Caki2 (cell line): ENCODE measurements at regions not wholly inside any gene's neighbourhood (a gene's known extent, or its start where the extent isn't known, plus 50 kb on each side); places are given as distances from the start of the nearest gene placed in this dataset.

Experiments
- DNase-seq: peaks from one replicate; pipeline ENCODE4 v3.0.0-alpha.2; 2015; ENCODE audit warnings: low read depth
- in situ Hi-C: cut with HindIII; loops from 2 replicates; pipeline ENCODE4 v1.10.0; 2016; ENCODE audit warnings: low sequenced_read_pairs, low pct_unique_long_range_greater_than_20kb, mixed read lengths

- in situ Hi-C loops, result no loop called here
Observed at GRCh38 chr10:111516144-111516543, 439.3 kb downstream of the ADRA2A start.

DNA sequence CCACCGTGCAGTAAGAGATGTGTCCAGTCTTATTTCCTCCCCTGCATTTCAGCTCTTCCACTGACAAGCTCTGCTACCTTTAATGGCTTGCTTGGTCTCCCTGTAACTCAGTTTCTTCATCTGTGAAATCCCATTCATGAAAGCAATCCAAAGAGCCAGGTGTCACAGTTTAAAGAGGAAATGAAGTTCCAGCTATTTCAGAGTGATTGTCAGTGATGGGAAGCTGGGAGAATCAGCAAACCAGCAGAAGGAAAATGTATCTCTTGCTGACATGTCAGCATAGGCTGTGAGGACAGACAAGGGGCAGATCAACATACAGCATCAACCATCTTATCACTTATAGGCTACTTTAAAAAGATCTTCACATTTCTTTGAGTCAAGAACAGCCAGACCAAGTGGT, 445.3 kb downstream of the ADRA2A start:
- in situ Hi-C loops, result no loop called here

More at GRCh38 chr10:111516144-111516543, 439.3 kb downstream of the ADRA2A start:
- DNase-seq, result no peak

DNA sequence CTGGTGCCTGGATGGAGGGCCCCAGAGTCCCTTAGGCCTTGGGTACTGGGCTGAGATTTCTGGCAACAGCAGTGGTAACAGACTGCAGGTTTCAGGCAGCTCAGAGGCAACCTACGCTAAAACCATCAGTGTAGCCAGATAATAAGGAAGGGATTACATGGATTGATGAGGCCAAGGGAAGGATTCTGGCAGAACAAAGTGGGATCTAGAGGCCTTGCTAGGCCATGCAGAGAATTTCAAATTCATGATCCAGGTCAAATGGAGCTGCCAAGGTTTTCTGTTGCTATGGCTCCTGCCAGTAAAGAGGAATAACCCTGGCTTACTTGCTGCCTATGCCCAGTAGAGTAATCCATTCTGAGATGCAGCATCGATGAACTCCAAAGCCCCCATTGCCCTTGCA, 445.7 kb downstream of the ADRA2A start:
- in situ Hi-C loops, result no loop called here
- DNase-seq, result no peak

More for the DNA sequence above, 445.3 kb downstream of the ADRA2A start:
- DNase-seq, result no peak

- DNase-seq, result no peak
Observed at GRCh38 chr10:111523016-111523415, 446.2 kb downstream of the ADRA2A start.

DNA sequence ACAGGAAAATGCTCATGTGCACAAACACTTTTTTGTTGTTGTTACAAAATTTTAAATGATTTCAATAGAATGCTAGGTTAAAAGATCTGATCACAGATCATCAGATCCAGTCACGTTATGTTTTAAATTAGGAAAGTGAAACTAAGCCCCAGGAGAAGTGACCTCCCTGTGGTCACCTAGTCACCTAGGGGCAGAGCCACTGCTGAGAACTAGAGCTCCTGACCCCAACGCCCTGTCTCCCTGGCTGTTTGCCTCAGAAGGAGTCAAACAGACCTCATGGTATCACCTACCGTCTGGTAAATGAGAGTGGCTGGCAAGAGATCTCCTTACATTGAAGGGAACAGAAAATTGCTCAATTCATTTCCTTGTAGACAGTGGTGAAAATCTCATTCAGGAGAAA, 447.3 kb downstream of the ADRA2A start:
- in situ Hi-C loops, result no loop called here
- no peak for DNase-seq

More at GRCh38 chr10:111523016-111523415, 446.2 kb downstream of the ADRA2A start:
- in situ Hi-C loops, result no loop called here

- in situ Hi-C loops, result no loop called here
- no peak for DNase-seq
Observed at GRCh38 chr10:111525696-111526095, 448.9 kb downstream of the ADRA2A start.

DNA sequence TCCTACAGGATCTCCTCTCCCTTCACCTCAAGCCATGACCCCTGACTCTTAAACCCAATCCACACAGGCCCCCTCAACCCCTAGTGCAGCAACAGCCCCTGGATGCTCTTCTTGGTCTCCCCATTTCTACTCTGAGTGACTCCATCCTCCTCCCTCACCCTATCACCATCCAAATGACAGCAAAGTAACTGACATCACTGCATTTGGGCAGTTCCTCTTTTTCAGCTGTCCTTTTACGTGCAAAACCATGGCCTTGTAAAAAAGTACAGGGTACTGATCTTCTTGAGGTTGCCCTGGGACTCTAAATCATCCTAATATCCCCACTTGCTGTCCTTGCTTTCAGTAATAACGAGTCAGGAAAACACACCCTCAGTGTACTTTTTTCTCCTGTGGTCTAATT, 454.9 kb downstream of the ADRA2A start:
- in situ Hi-C loops, result no loop called here

DNA sequence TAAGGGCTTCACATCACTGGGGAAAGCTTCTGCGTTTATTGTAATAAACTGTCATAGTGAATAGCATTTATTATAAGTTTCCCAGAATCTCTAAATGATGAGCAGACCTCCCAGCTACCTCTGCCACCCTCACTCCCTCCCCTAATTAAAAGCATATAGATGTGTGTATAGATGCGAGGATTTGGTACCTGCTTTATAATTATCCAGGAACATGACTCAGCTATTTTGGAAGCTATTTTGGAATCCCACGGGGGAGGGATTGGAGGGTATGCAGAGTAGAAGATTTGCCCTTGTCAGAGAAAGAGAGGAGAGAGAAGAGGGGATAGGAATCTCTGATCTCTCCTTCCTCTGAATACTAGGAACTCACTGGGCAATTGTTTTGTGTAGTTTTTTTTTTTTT, 455.3 kb downstream of the ADRA2A start:
- in situ Hi-C loops, result no loop called here

More for the DNA sequence above, 454.9 kb downstream of the ADRA2A start:
- no peak for DNase-seq

DNA sequence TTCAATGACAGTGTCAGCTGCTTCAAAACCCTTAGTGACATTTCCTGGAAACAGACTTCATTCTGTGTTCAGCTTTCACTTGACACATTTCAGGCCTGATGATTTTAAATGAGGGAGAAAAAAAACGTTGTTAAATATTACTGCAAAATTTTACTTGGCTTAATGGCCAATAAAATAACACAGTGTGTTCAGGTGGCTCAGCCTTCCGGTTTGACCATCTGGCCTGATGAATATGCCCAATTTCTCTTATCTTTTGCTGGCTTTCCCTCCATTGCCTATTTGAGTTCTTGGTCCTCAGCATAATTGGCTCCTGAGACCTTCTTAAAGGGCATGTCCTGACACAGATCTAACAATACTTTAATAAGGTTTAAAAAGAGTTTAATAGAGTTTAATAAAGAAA, 462.4 kb downstream of the ADRA2A start:
- in situ Hi-C loops, result no loop called here
- DNase-seq, result no peak

More for the DNA sequence above, 455.3 kb downstream of the ADRA2A start:
- no peak for DNase-seq

- in situ Hi-C loops, result no loop called here
- DNase-seq, result no peak
Observed at GRCh38 chr10:111543854-111544253, 467.0 kb downstream of the ADRA2A start.

DNA sequence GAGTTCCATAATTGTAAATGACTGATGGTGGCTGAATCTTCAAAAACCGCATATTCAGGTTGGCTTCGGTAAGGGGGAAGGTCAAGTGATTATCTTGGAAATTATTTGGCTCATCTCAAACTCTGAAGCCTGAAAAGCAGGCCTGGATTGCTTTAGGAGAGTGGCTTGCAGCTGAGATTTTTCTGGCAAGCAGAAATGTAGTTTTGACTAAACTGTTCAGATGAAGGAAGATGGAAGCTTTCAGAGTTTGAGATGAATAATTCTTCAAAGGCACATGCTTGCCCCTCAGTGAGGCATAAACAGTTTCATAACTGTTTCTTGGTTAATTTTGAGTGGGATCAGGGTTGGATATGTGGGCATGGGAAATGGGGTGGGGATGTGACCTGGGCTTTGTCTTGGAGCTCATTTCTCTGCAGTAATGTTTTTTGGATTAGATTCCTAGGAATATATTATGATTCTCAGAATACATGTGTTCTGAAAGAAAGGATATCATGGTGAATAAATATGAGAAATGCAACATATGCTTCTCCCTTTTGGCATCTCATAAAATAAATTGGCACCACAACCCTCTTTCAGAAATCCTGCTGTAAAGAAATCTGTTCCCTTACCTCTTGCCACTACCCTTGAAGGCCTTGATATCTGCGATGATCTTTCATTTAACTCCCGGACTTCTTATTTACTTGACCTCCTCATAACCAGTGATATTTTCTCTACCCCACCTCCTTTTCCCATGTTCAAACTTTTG, 469.2 kb downstream of the ADRA2A start:
- in situ Hi-C loops, result no loop called here
- no peak for DNase-seq

DNA sequence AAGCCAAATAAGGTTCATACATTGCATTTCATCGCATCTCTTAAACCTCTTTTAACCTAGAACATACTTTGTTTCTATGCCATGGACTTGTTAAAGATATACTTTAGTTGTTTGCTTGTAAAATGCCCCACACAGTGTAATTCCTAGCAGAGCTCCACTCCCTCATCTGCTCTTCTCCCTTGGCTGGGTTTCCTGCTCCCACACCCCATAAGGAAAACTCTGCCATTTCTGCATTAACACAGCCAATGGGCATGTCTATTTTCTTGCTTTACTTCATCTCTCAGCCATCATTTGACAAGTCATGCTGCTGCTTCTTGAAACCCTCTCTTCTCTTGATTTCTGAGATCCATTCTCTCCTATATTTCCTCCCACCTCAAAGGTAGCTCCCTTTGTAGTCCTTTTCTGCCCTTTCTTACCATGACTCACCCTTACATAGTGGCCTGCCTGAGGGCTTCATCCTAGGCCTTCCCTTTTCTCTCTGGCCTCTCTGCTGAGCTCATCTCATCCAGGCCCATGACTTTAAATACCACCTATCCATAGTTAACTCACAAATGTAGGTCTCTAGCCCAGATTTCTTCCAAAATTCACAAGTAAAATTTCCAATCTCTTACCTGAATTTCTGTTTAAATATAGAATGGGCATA, 471.4 kb downstream of the ADRA2A start:
- no peak for DNase-seq
- in situ Hi-C loops, result no loop called here

DNA sequence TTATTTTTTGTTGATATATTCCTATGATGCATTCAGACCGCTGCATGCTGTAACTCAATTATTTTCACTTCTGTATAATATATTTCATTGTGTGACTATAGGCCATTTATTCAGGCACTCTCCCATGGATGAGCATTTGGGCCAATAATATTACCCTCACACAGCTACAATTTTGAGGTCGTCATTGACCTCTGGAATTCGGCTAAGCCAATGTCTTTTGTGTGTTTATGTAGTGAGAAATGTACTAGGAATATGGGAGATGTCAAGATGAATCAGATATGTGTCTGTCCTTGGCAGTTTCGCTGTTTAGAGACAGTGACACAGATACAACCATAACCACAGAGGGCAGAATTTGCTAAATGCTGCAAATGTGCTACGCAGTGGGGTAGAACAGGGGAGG, 474.2 kb downstream of the ADRA2A start:
- in situ Hi-C loops, result no loop called here
- no peak for DNase-seq

- DNase-seq, result no peak
- in situ Hi-C loops, result no loop called here
Observed at GRCh38 chr10:111556666-111557065, 479.8 kb downstream of the ADRA2A start.

- in situ Hi-C loops, result no loop called here
- no peak for DNase-seq
Observed at GRCh38 chr10:111558211-111558610, 481.4 kb downstream of the ADRA2A start.

- in situ Hi-C loops, result no loop called here
- DNase-seq, result no peak
Observed at GRCh38 chr10:111560027-111560426, 483.2 kb downstream of the ADRA2A start.

GRCh38 chr10:111561124-111561523, 484.3 kb downstream of the ADRA2A start:
- DNase-seq, result no peak
- in situ Hi-C loops, result no loop called here

- in situ Hi-C loops, result no loop called here
- DNase-seq, result no peak
Observed at GRCh38 chr10:111565542-111565941, 488.7 kb downstream of the ADRA2A start.

- in situ Hi-C loops, result no loop called here
- DNase-seq, result peak; percentile 77
Observed at GRCh38 chr10:111578076-111578475, 501.2 kb downstream of the ADRA2A start.

DNA sequence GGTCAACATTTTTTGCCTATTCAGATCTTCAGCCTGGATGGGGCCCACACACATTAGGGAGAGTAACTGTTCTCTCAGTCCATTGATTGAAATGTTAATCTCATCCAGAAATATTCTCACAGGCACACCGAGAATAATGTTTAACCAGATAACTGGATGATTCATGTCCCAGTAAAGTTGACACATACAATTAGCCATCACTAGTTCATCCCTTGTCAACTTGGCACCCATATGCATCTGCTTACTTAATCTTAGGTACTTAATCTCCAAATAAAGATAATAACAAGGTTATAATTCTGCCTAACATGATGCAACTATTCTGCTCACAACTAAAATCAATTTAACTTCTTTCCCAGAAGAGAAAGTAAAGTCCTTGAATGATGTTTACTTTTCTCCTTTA, 502.6 kb downstream of the ADRA2A start:
- peak; percentile 35 for DNase-seq
- in situ Hi-C loops, result no loop called here
